ENCODE measurements at regions not wholly inside any gene's neighbourhood (a gene's known extent, or its start where the extent isn't known, plus 50 kb on each side); places are given as distances from the start of the nearest gene placed in this dataset.

GRCh38 chr6:84512391-84512790, 252.0 kb downstream of the TBX18 start (continued):
- TF ChIP-seq IRF3 (IDR thresholded peaks at IDR 0.05; ENCODE audit: low read depth, low read length) (no peak), RXRA (IDR thresholded peaks at IDR 0.05; ENCODE audit: borderline replicate concordance, low read depth) (no peak)

- 0 out of 2 replicates have a peak, but pooled peaks cover 3% of the 10 kb centered on the region for H3K9me2 ChIP-seq
- no peak for DNase-seq
- no peaks in the 10 kb centered on the region for H3K36me3 ChIP-seq (replicated peaks in 1 of 2; ENCODE audit: control insufficient read depth in 1 of 2, insufficient read depth in 2 of 2, low read length in 1 of 2)
- H3K9ac ChIP-seq, result no peak overlapping the region
- no peak overlapping the region for H3K4me3 ChIP-seq (ENCODE audit: low read depth in 2 of 2, low read length in 1 of 2)
- no peaks in the 10 kb centered on the region for H3K9me3 ChIP-seq
- H3K27me3 ChIP-seq (ENCODE audit: insufficient read depth), result no peaks in the 10 kb centered on the region
- 89% methylated on average over 3 of the region's 3 CpGs for WGBS (ENCODE audit: low lambda C conversion rate)
- TF ChIP-seq EZH2phosphoT487 (IDR thresholded peaks at IDR 0.05; ENCODE audit: borderline replicate concordance, low read depth) (no peak), PBX3 (IDR thresholded peaks at IDR 0.05) (no peak), USF1 (IDR thresholded peaks at IDR 0.05; ENCODE audit: borderline replicate concordance, low read depth) (no peak), NFIC (IDR thresholded peaks at IDR 0.05; ENCODE audit: borderline replicate concordance) (no peak), MEF2A (IDR thresholded peaks at IDR 0.05; ENCODE audit: borderline replicate concordance, low read depth) (no peak), FOSL2 (IDR thresholded peaks at IDR 0.05; ENCODE audit: borderline replicate concordance, low read depth) (no peak), IRF3 (IDR thresholded peaks at IDR 0.05; ENCODE audit: low read depth, low read length) (no peak), RFX5 (IDR thresholded peaks at IDR 0.05; ENCODE audit: low read length) (no peak), ZBTB33 (IDR thresholded peaks at IDR 0.05; ENCODE audit: borderline replicate concordance, low read depth) (no peak), YY1 (IDR thresholded peaks at IDR 0.05; ENCODE audit: low read depth) (no peak), TCF12 (IDR thresholded peaks at IDR 0.05) (no peak), SIN3A (IDR thresholded peaks at IDR 0.05; ENCODE audit: borderline replicate concordance, low read depth, low read length) (no peak), SMC3 (IDR thresholded peaks at IDR 0.05; ENCODE audit: low read depth, low read length) (no peak), EP300 (IDR thresholded peaks at IDR 0.05; ENCODE audit: borderline replicate concordance in 1 of 2, low read depth in 1 of 2, low read length in 1 of 2) (no peak), GATA2 (CRISPR knock-in tag; IDR thresholded peaks at IDR 0.05) (no peak), CTCF (IDR thresholded peaks at IDR 0.05) (no peak), FOXM1 (IDR thresholded peaks at IDR 0.05; ENCODE audit: low read depth) (no peak), CHD2 (IDR thresholded peaks at IDR 0.05; ENCODE audit: low read length, partially characterized antibody) (no peak), RXRA (IDR thresholded peaks at IDR 0.05; ENCODE audit: borderline replicate concordance, low read depth) (no peak), MAX (IDR thresholded peaks at IDR 0.05; ENCODE audit: low read depth) (no peak)
- H3K4me2 ChIP-seq, result no peak overlapping the region
- H3K79me2 ChIP-seq (ENCODE audit: insufficient read depth), result no peaks in the 10 kb centered on the region
- no peak overlapping the region for H2AFZ ChIP-seq (ENCODE audit: low read depth)
- H4K20me1 ChIP-seq (ENCODE audit: insufficient read depth), result no peaks in the 10 kb centered on the region
- H3F3A ChIP-seq (replicated peaks; ENCODE audit: insufficient read depth), result no peaks in the 10 kb centered on the region
- CTCF ChIA-PET, result interaction anchor here (1.2 kb wide), 1 partner anchor 84 kb away, joined by 3 read pairs; no protein-coding TSS in a partner anchor
- POLR2A ChIA-PET, result no interaction called here
- no peak overlapping the region for H3K27ac ChIP-seq (ENCODE audit: low read depth in 2 of 2, low read length in 1 of 2)
- no peaks in the 10 kb centered on the region for H3K4me1 ChIP-seq (ENCODE audit: control insufficient read depth in 1 of 2, insufficient read depth in 2 of 2, low read depth in 1 of 2, low read length in 1 of 2)
Measured at GRCh38 chr6:84511929-84512328, 252.5 kb downstream of the TBX18 start.
